ENCODE measurements at regions not wholly inside any gene's neighbourhood (a gene's known extent, or its start where the extent isn't known, plus 50 kb on each side); places are given as distances from the start of the nearest gene placed in this dataset.
"Not testable (repeated sequence)": the region's sequence is repeated elsewhere in the genome, so short reads cannot be mapped to it uniquely, and the experiment has no call there.

GRCh38 chr9:40991741-40992471 is 136.6 kb downstream of the FOXD4L6 start:
- peak; percentile 81 for TF ChIP-seq CTCF (IDR thresholded peaks at IDR 0.05; ENCODE audit: low read depth, low read length)
- Histone ChIP-seq H3K9ac (ENCODE audit: low read length) (peak overlapping the region; percentile 94), H3K4me1 (ENCODE audit: low read length) (peaks cover 14% of the 10 kb centered on the region), H2AFZ (ENCODE audit: low read depth, low read length) (peak overlapping the region; percentile 77), H3K4me2 (ENCODE audit: low read length) (peak overlapping the region; percentile 73), H3K4me3 (ENCODE audit: low read length) (peak overlapping the region; percentile 85), H3K79me2 (ENCODE audit: low read length) (peaks cover 38% of the 10 kb centered on the region), H3K27ac (ENCODE audit: low read length) (peak overlapping the region; percentile 81)
- not testable (repeated sequence) for H3K27me3 ChIP-seq (ENCODE audit: low read depth, low read length); H3K9me3 ChIP-seq (ENCODE audit: insufficient read depth, low read length); H3K36me3 ChIP-seq (replicated peaks; ENCODE audit: low read depth, low read length); H4K20me1 ChIP-seq (ENCODE audit: insufficient read depth, low read length)

GRCh38 chr9:40991100-40991740 is 137.3 kb downstream of the FOXD4L6 start:
- H3K4me1 ChIP-seq (ENCODE audit: low read length) = peaks cover 14% of the 10 kb centered on the region
- H3K4me2 ChIP-seq (ENCODE audit: low read length) = peak overlapping the region; percentile 73
- peaks cover 35% of the 10 kb centered on the region for H3K79me2 ChIP-seq (ENCODE audit: low read length)
- H2AFZ ChIP-seq (ENCODE audit: low read depth, low read length) = peak overlapping the region; percentile 77
- not testable (repeated sequence) for H3K36me3 ChIP-seq (replicated peaks; ENCODE audit: low read depth, low read length); H3K27me3 ChIP-seq (ENCODE audit: low read depth, low read length); H3K9me3 ChIP-seq (ENCODE audit: insufficient read depth, low read length); H4K20me1 ChIP-seq (ENCODE audit: insufficient read depth, low read length)
- H3K4me3 ChIP-seq (ENCODE audit: low read length) = peak overlapping the region; percentile 85
- peak overlapping the region; percentile 94 for H3K9ac ChIP-seq (ENCODE audit: low read length)
- H3K27ac ChIP-seq (ENCODE audit: low read length) = peak overlapping the region; percentile 79

GRCh38 chr9:40986332-40986731 is 142.1 kb downstream of the FOXD4L6 start:
- H3K36me3 ChIP-seq (replicated peaks; ENCODE audit: low read depth, low read length); H4K20me1 ChIP-seq (ENCODE audit: insufficient read depth, low read length); H3K4me1 ChIP-seq (ENCODE audit: low read length); H2AFZ ChIP-seq (ENCODE audit: low read depth, low read length); H3K27ac ChIP-seq (ENCODE audit: low read length); H3K4me3 ChIP-seq (ENCODE audit: low read length); H3K9me3 ChIP-seq (ENCODE audit: insufficient read depth, low read length); H3K27me3 ChIP-seq (ENCODE audit: low read depth, low read length); H3K4me2 ChIP-seq (ENCODE audit: low read length); H3K9ac ChIP-seq (ENCODE audit: low read length): not testable (repeated sequence)
- peaks cover 12% of the 10 kb centered on the region for H3K79me2 ChIP-seq (ENCODE audit: low read length)

GRCh38 chr9:40975351-40975750 is 153.1 kb downstream of the FOXD4L6 start:
- not testable (repeated sequence) for H4K20me1 ChIP-seq (ENCODE audit: insufficient read depth, low read length); H3K9ac ChIP-seq (ENCODE audit: low read length); H3K36me3 ChIP-seq (replicated peaks; ENCODE audit: low read depth, low read length); H3K27me3 ChIP-seq (ENCODE audit: low read depth, low read length); H3K27ac ChIP-seq (ENCODE audit: low read length); H3K9me3 ChIP-seq (ENCODE audit: insufficient read depth, low read length); H2AFZ ChIP-seq (ENCODE audit: low read depth, low read length); H3K4me3 ChIP-seq (ENCODE audit: low read length); H3K4me1 ChIP-seq (ENCODE audit: low read length); H3K79me2 ChIP-seq (ENCODE audit: low read length); H3K4me2 ChIP-seq (ENCODE audit: low read length)

- H3K27me3 ChIP-seq (ENCODE audit: low read depth, low read length); H3K4me3 ChIP-seq (ENCODE audit: low read length); H3K27ac ChIP-seq (ENCODE audit: low read length); H4K20me1 ChIP-seq (ENCODE audit: insufficient read depth, low read length); H2AFZ ChIP-seq (ENCODE audit: low read depth, low read length); H3K9me3 ChIP-seq (ENCODE audit: insufficient read depth, low read length); H3K79me2 ChIP-seq (ENCODE audit: low read length); H3K4me2 ChIP-seq (ENCODE audit: low read length); H3K36me3 ChIP-seq (replicated peaks; ENCODE audit: low read depth, low read length); H3K4me1 ChIP-seq (ENCODE audit: low read length); H3K9ac ChIP-seq (ENCODE audit: low read length): not testable (repeated sequence)
These were observed 153.6 kb downstream of the FOXD4L6 start for GRCh38 chr9:40974912-40975311.

GRCh38 chr9:40971773-40972172 is 156.7 kb downstream of the FOXD4L6 start:
- not testable (repeated sequence) for H3K36me3 ChIP-seq (replicated peaks; ENCODE audit: low read depth, low read length); H4K20me1 ChIP-seq (ENCODE audit: insufficient read depth, low read length); H2AFZ ChIP-seq (ENCODE audit: low read depth, low read length); H3K4me1 ChIP-seq (ENCODE audit: low read length); H3K4me2 ChIP-seq (ENCODE audit: low read length); H3K9me3 ChIP-seq (ENCODE audit: insufficient read depth, low read length); H3K79me2 ChIP-seq (ENCODE audit: low read length); H3K27ac ChIP-seq (ENCODE audit: low read length); H3K4me3 ChIP-seq (ENCODE audit: low read length); H3K9ac ChIP-seq (ENCODE audit: low read length); H3K27me3 ChIP-seq (ENCODE audit: low read depth, low read length)
